ENCODE measurements at regions not wholly inside any gene's neighbourhood (a gene's known extent, or its start where the extent isn't known, plus 50 kb on each side); places are given as distances from the start of the nearest gene placed in this dataset.

GRCh38 chr3:147989344-147989743 is 580.2 kb downstream of the ZIC1 start:
- no peak for DNase-seq (ENCODE audit: low read depth)
- TF ChIP-seq, protein P1, sequence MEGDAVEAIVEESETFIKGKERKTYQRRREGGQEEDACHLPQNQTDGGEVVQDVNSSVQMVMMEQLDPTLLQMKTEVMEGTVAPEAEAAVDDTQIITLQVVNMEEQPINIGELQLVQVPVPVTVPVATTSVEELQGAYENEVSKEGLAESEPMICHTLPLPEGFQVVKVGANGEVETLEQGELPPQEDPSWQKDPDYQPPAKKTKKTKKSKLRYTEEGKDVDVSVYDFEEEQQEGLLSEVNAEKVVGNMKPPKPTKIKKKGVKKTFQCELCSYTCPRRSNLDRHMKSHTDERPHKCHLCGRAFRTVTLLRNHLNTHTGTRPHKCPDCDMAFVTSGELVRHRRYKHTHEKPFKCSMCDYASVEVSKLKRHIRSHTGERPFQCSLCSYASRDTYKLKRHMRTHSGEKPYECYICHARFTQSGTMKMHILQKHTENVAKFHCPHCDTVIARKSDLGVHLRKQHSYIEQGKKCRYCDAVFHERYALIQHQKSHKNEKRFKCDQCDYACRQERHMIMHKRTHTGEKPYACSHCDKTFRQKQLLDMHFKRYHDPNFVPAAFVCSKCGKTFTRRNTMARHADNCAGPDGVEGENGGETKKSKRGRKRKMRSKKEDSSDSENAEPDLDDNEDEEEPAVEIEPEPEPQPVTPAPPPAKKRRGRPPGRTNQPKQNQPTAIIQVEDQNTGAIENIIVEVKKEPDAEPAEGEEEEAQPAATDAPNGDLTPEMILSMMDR (IDR thresholded peaks at IDR 0.05; ENCODE audit: control insufficient read depth, insufficient read depth, low read depth, low read length, missing control alignments): no peak
- H3K4me3 ChIP-seq (ENCODE audit: control insufficient read depth, low read depth, low read length): no peak overlapping the region

DNA sequence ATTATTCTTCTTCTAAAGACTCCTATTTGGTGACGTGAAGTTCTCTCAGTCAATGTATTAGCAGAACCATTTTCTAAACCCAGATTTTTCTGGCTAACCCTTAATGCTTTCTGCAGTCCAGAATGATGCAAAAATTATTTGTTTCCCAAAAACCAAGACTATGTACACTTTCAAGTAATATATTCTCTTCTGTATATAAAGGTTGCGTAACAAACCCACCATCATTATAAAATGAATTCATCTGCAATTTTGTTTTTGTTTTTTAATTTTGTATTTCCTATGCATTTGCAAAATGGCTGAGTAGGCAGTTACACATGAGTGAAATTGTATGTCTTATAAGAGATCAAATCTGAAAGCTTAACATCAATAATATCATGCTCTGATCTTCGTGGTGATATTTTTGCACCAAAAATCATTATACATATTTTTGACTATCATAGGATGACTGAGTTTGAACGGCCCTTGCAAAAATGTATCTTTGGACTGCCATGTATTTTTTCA is 593.6 kb downstream of the ZIC1 start:
- no peak for DNase-seq (ENCODE audit: low read depth)
- TF ChIP-seq, protein P1 (IDR thresholded peaks at IDR 0.05; ENCODE audit: control insufficient read depth, insufficient read depth, low read depth, low read length, missing control alignments): no peak
- H3K4me3 ChIP-seq (ENCODE audit: control insufficient read depth, low read depth, low read length): no peak overlapping the region

DNA sequence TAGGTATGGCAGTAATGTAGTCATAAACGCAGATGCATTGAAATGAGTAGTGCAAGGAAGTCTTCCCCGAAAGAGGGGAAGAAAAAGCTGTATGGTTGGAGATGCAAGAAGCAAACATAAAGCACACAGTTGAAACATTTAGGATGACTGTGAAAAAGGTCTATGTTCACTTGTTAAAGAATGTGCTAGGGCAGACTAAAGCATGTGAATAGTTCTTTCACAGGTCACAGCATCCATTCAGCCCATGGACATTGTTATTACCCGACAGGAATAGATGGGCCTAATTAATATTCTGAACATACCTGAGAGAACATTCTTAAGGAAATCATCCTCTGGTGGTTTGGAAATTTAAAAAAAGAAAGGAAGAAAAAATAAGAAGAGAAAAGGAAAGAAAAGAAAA is 595.2 kb downstream of the ZIC1 start:
- no peak overlapping the region for H3K4me3 ChIP-seq (ENCODE audit: control insufficient read depth, low read depth, low read length)
- DNase-seq (ENCODE audit: low read depth): no peak
- TF ChIP-seq, protein P1 (IDR thresholded peaks at IDR 0.05; ENCODE audit: control insufficient read depth, insufficient read depth, low read depth, low read length, missing control alignments): no peak

DNA sequence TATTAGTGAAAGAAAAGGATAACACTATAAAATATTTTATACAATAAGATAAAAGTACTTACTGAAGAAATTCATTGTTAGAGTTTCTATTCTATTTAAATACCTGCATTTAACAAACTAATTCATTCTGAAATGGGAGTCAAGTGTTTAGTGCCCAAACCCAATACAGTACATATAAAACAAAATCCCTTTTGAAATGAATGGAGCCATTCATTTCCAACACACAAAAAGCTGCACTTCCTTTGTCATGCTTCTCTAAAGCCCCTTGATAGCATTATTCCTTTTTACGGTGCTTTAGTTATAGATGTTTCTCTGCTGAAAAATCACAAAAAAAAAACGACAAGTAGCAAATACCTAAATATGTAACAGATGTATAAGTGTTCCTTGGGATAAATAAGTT is 596.3 kb downstream of the ZIC1 start:
- no peak overlapping the region for H3K4me3 ChIP-seq (ENCODE audit: control insufficient read depth, low read depth, low read length)
- DNase-seq (ENCODE audit: low read depth): no peak

GRCh38 chr3:148006508-148006907 is 597.3 kb downstream of the ZIC1 start:
- DNase-seq (ENCODE audit: low read depth): peak; percentile 29
- no peak overlapping the region for H3K4me3 ChIP-seq (ENCODE audit: control insufficient read depth, low read depth, low read length)
- TF ChIP-seq, protein P1 (IDR thresholded peaks at IDR 0.05; ENCODE audit: control insufficient read depth, insufficient read depth, low read depth, low read length, missing control alignments): no peak

More for the DNA sequence above, 596.3 kb downstream of the ZIC1 start:
- TF ChIP-seq, protein P1 (IDR thresholded peaks at IDR 0.05; ENCODE audit: control insufficient read depth, insufficient read depth, low read depth, low read length, missing control alignments): no peak

- TF ChIP-seq, protein P1 (IDR thresholded peaks at IDR 0.05; ENCODE audit: control insufficient read depth, insufficient read depth, low read depth, low read length, missing control alignments): no peak
- no peak overlapping the region for H3K4me3 ChIP-seq (ENCODE audit: control insufficient read depth, low read depth, low read length)
- DNase-seq (ENCODE audit: low read depth): no peak
Observed at GRCh38 chr3:148008591-148008990, 599.4 kb downstream of the ZIC1 start.

GRCh38 chr3:148020861-148021260 is 611.7 kb downstream of the ZIC1 start:
- no peak for DNase-seq (ENCODE audit: low read depth)
- TF ChIP-seq, protein P1 (IDR thresholded peaks at IDR 0.05; ENCODE audit: control insufficient read depth, insufficient read depth, low read depth, low read length, missing control alignments): no peak
- H3K4me3 ChIP-seq (ENCODE audit: control insufficient read depth, low read depth, low read length): no peak overlapping the region
